Neural cell (in vitro differentiated cells): ENCODE measurements at regions not wholly inside any gene's neighbourhood (a gene's known extent, or its start where the extent isn't known, plus 50 kb on each side); places are given as distances from the start of the nearest gene placed in this dataset.

ENCODE experiments used
- H2AFZ ChIP-seq: fragments of 200-600, 300-800 bp; sonication (generic), shearing (Covaris generic); 2 replicates; pipeline ENCODE4 v1.6.0; 2014; ENCODE audit warnings: low read depth, mild to moderate bottlenecking, antibody characterized with exemption, low read length, moderate library complexity
- H3F3A ChIP-seq: fragments of 200-600 bp; shearing (Covaris generic); 2 replicates; pipeline ENCODE4 v1.6.1; 2016; ENCODE audit warnings: mild to moderate bottlenecking, moderate library complexity, mixed read lengths, antibody characterized with exemption, low read length; ENCODE audit not compliant: insufficient read depth, poor library complexity, severe bottlenecking
- H3K27ac ChIP-seq: fragments of 200-600, 300-800 bp; sonication (generic), shearing (Covaris generic); 2 replicates; pipeline ENCODE4 v1.5.1; 2014; ENCODE audit warnings: mild to moderate bottlenecking, low read length, moderate library complexity
- H3K27me3 ChIP-seq: fragments of 300-800, 200-600 bp; sonication (generic), shearing (Covaris generic); 2 replicates; pipeline ENCODE4 v1.6.0; 2014; ENCODE audit warnings: mild to moderate bottlenecking, low read depth, low read length, moderate library complexity; ENCODE audit not compliant: insufficient read depth
- H3K36me3 ChIP-seq: fragments of 300-800, 200-600 bp; sonication (generic), shearing (Covaris generic); 2 replicates; pipeline ENCODE4 v1.5.1; 2014; ENCODE audit warnings: mild to moderate bottlenecking, antibody characterized with exemption, low read length, moderate library complexity; ENCODE audit not compliant: insufficient read depth
- H3K4me2 ChIP-seq: fragments of 300-800, 200-600 bp; sonication (generic), shearing (Covaris generic); 2 replicates; pipeline ENCODE4 v1.6.0; 2014; ENCODE audit warnings: mild to moderate bottlenecking, low read length
- H3K4me3 ChIP-seq: fragments of 300-800, 200-600 bp; sonication (generic), shearing (Covaris generic); 2 replicates; pipeline ENCODE4 v1.5.1; 2014; ENCODE audit warnings: mild to moderate bottlenecking, low read length, moderate library complexity
- H3K79me2 ChIP-seq: fragments of 200-600 bp; shearing (Covaris generic); replicated peaks from 2 replicates; pipeline ENCODE4 v1.6.0; 2014; ENCODE audit warnings: mild to moderate bottlenecking, low read length, moderate library complexity; ENCODE audit not compliant: insufficient read depth
- H3K9ac ChIP-seq: fragments of 300-800, 200-600 bp; sonication (generic), shearing (Covaris generic); 2 replicates; pipeline ENCODE4 v1.6.1; 2016; ENCODE audit warnings: mild to moderate bottlenecking, low read length, mixed read lengths
- H3K9me2 ChIP-seq: fragments of 200-600 bp; shearing (Covaris generic); 2 replicates; pipeline ENCODE4 v1.6.1; 2016; ENCODE audit warnings: mild to moderate bottlenecking, low read length, mixed read lengths; ENCODE audit not compliant: insufficient read depth
- H3K9me3 ChIP-seq: fragments of 200-600, 300-800 bp; sonication (generic), shearing (Covaris generic); 2 replicates; pipeline ENCODE4 v1.6.1; 2016; ENCODE audit warnings: mild to moderate bottlenecking, mixed run types, low read length, moderate library complexity, mixed read lengths
- H4K20me1 ChIP-seq: fragments of 200-600 bp; shearing (Covaris generic); 2 replicates; pipeline ENCODE4 v1.6.1; 2016; ENCODE audit warnings: mild to moderate bottlenecking, mixed run types; ENCODE audit not compliant: insufficient read depth
- EP300 ChIP-seq: fragments of 450-650 bp; conservative IDR thresholded peaks from 2 replicates; pipeline ENCODE4 v1.6.1; 2014; ENCODE audit warnings: antibody characterized with exemption, mild to moderate bottlenecking, moderate library complexity; ENCODE audit not compliant: poor library complexity, severe bottlenecking
- EZH2 ChIP-seq: fragments of 200-600, 300-800 bp; shearing (Covaris generic), sonication (generic); IDR thresholded peaks from 2 replicates; pipeline ENCODE4 v1.6.1; 2014; ENCODE audit warnings: antibody characterized with exemption, low read length, borderline replicate concordance, mild to moderate bottlenecking; ENCODE audit not compliant: insufficient read depth, poor library complexity, severe bottlenecking
- MXI1 ChIP-seq: fragments of 450-650 bp; conservative IDR thresholded peaks from 2 replicates; pipeline ENCODE4 v1.6.1; 2014; ENCODE audit warnings: antibody characterized with exemption, mild to moderate bottlenecking; ENCODE audit not compliant: poor library complexity, severe bottlenecking
- RAD21 ChIP-seq: fragments of 450-650 bp; conservative IDR thresholded peaks from 2 replicates; pipeline ENCODE4 v1.6.1; 2014; ENCODE audit warnings: antibody characterized with exemption, mild to moderate bottlenecking, moderate library complexity
- SMC3 ChIP-seq: fragments of 450-650 bp; conservative IDR thresholded peaks from 2 replicates; pipeline ENCODE4 v1.6.1; 2014; ENCODE audit warnings: antibody characterized with exemption, mild to moderate bottlenecking, moderate library complexity; ENCODE audit not compliant: poor library complexity
- TAF1 ChIP-seq: IDR thresholded peaks from 2 replicates; pipeline ENCODE4 v1.6.1; 2012; ENCODE audit warnings: low read depth
- TF ChIP-seq, protein P1 (sequence below): fragments of 450-650 bp; IDR thresholded peaks from 2 replicates; pipeline ENCODE4 v1.5.1; 2014; ENCODE audit warnings: antibody characterized with exemption, mild to moderate bottlenecking, moderate library complexity; ENCODE audit not compliant: poor library complexity, severe bottlenecking
- TF ChIP-seq, protein P2 (sequence below): IDR thresholded peaks from 2 replicates; pipeline ENCODE4 v1.6.1; 2012; ENCODE audit warnings: borderline replicate concordance

DNA sequence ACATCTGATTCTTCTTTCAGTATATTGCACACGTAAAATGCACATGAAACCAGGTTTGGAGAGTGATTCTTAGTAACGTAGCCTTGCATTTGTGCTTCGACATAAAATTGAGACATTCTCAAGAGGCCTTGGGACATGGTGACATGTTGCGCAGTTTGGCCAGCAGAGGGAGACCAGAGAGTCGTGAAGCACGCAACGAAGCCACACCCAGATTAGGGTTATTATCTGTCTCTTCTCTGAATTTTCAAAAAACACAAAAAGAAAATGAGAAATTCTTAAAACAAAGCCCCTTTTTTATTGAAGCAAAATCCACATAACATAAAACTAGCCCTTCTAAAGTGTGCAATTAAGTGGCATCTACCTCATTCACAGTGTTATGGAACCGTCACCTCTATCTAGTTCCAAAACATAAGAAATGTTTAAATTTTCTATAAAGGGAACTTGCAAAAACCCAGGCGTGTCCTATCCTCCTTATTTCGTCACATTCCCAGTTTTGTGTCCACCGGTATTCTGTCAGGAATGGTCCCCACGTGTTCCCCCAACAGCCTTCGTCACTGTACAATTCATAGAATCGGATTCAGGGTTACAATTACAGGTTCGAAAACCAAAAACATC, 108.8 kb upstream of the ATF7IP start:
- Histone ChIP-seq H3K4me3 (no peak overlapping the region), H2AFZ (no peak overlapping the region), H3F3A (peaks cover 7% of the 10 kb centered on the region), H3K4me2 (no peak overlapping the region), H3K9me2 (no peaks in the 10 kb centered on the region), H3K9ac (peak overlapping the region; percentile 21), H3K36me3 (no peaks in the 10 kb centered on the region), H3K9me3 (no peaks in the 10 kb centered on the region), H3K79me2 (no peaks in the 10 kb centered on the region), H3K27ac (peak overlapping the region; percentile 70), H4K20me1 (no peaks in the 10 kb centered on the region), H3K27me3 (no peaks in the 10 kb centered on the region)
- TF ChIP-seq, protein P1, sequence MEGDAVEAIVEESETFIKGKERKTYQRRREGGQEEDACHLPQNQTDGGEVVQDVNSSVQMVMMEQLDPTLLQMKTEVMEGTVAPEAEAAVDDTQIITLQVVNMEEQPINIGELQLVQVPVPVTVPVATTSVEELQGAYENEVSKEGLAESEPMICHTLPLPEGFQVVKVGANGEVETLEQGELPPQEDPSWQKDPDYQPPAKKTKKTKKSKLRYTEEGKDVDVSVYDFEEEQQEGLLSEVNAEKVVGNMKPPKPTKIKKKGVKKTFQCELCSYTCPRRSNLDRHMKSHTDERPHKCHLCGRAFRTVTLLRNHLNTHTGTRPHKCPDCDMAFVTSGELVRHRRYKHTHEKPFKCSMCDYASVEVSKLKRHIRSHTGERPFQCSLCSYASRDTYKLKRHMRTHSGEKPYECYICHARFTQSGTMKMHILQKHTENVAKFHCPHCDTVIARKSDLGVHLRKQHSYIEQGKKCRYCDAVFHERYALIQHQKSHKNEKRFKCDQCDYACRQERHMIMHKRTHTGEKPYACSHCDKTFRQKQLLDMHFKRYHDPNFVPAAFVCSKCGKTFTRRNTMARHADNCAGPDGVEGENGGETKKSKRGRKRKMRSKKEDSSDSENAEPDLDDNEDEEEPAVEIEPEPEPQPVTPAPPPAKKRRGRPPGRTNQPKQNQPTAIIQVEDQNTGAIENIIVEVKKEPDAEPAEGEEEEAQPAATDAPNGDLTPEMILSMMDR: peak; percentile 61
- TF ChIP-seq TAF1 (no peak), EP300 (no peak), MXI1 (no peak), RAD21 (peak; percentile 50), SMC3 (peak; percentile 55)

DNA sequence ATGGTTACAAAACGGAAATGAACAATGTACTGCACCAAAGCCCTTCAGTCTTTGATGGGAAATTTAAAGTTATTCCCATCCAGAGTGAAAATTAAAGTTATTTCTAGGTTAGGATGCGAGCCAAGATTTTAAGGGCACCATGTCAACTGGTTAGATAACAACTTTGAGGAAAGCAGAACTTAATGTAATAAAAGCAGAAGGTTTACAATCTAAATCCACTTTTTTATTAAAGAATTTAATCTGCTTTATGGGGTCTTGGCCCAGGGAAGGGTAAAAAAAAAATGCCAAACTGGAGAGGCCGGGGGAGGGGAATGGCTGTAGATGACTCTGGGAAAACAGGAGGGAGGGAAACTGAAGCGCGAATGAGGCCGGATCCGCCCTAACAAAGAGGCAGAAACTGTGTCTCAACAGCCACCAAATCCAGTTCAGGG, 108.2 kb upstream of the ATF7IP start:
- Histone ChIP-seq H3K9me3 (no peaks in the 10 kb centered on the region), H3K79me2 (no peaks in the 10 kb centered on the region), H4K20me1 (no peaks in the 10 kb centered on the region), H3K4me2 (no peak overlapping the region), H3K9me2 (no peaks in the 10 kb centered on the region), H3K4me3 (peak overlapping the region; percentile 7), H2AFZ (no peak overlapping the region), H3K27me3 (no peaks in the 10 kb centered on the region), H3K36me3 (no peaks in the 10 kb centered on the region), H3K27ac (peak overlapping the region; percentile 70), H3K9ac (peak overlapping the region; percentile 21), H3F3A (peaks cover 7% of the 10 kb centered on the region)
- no peak for TF ChIP-seq MXI1
- TF ChIP-seq EP300: no peak
- TF ChIP-seq TAF1: no peak
- TF ChIP-seq SMC3: no peak
- TF ChIP-seq, protein P1: no peak

- H3K4me3 ChIP-seq: peak overlapping the region; percentile 7
- no peak overlapping the region for H2AFZ ChIP-seq
- no peaks in the 10 kb centered on the region for H3K9me3 ChIP-seq
- no peaks in the 10 kb centered on the region for H3K36me3 ChIP-seq
- H3K27ac ChIP-seq: peak overlapping the region; percentile 70
- H3K9ac ChIP-seq: peak overlapping the region; percentile 21
- no peaks in the 10 kb centered on the region for H3K27me3 ChIP-seq
- H3F3A ChIP-seq: peaks cover 7% of the 10 kb centered on the region
- H3K9me2 ChIP-seq: no peaks in the 10 kb centered on the region
- no peaks in the 10 kb centered on the region for H3K79me2 ChIP-seq
- no peak overlapping the region for H3K4me2 ChIP-seq
- H4K20me1 ChIP-seq: no peaks in the 10 kb centered on the region
- TF ChIP-seq MXI1 (no peak), EZH2 (no peak), SMC3 (no peak), EP300 (peak; percentile 27), RAD21 (no peak), TAF1 (no peak)
- TF ChIP-seq, protein P2, sequence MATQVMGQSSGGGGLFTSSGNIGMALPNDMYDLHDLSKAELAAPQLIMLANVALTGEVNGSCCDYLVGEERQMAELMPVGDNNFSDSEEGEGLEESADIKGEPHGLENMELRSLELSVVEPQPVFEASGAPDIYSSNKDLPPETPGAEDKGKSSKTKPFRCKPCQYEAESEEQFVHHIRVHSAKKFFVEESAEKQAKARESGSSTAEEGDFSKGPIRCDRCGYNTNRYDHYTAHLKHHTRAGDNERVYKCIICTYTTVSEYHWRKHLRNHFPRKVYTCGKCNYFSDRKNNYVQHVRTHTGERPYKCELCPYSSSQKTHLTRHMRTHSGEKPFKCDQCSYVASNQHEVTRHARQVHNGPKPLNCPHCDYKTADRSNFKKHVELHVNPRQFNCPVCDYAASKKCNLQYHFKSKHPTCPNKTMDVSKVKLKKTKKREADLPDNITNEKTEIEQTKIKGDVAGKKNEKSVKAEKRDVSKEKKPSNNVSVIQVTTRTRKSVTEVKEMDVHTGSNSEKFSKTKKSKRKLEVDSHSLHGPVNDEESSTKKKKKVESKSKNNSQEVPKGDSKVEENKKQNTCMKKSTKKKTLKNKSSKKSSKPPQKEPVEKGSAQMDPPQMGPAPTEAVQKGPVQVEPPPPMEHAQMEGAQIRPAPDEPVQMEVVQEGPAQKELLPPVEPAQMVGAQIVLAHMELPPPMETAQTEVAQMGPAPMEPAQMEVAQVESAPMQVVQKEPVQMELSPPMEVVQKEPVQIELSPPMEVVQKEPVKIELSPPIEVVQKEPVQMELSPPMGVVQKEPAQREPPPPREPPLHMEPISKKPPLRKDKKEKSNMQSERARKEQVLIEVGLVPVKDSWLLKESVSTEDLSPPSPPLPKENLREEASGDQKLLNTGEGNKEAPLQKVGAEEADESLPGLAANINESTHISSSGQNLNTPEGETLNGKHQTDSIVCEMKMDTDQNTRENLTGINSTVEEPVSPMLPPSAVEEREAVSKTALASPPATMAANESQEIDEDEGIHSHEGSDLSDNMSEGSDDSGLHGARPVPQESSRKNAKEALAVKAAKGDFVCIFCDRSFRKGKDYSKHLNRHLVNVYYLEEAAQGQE: peak; percentile 62
- TF ChIP-seq, protein P1: no peak
Measured at GRCh38 chr12:14257734-14258574, 107.5 kb upstream of the ATF7IP start.
